ENCODE measurements at regions not wholly inside any gene's neighbourhood (a gene's known extent, or its start where the extent isn't known, plus 50 kb on each side); places are given as distances from the start of the nearest gene placed in this dataset.

GRCh38 chr1:34696981-34697380 lies 57.9 kb upstream of the GJB5 start:
- H3K4me3 ChIP-seq (ENCODE audit: low read depth, poor library complexity, severe bottlenecking), result no peak overlapping the region
- intact Hi-C loops (cut with DNase I; ENCODE audit: low total_unique reads), result no loop called here
- DNase-seq (ENCODE audit: low spot score in 2 of 2), result peak in 1 of 2 donors; percentile 29
- TF ChIP-seq POLR2A (IDR thresholded peaks at IDR 0.05), result no peak
- no peak for TF ChIP-seq CTCF (IDR thresholded peaks at IDR 0.05)
- WGBS, 2 donors, result 20 to 48% methylated on average over 5 of the region's 5 CpGs

GRCh38 chr1:34697818-34698217 lies 57.0 kb upstream of the GJB5 start:
- 64 to 69% methylated on average over 4 of the region's 4 CpGs for WGBS, 2 donors
- no peak for TF ChIP-seq POLR2A (IDR thresholded peaks at IDR 0.05)
- TF ChIP-seq CTCF (IDR thresholded peaks at IDR 0.05), result no peak
- peak in 1 of 2 donors; percentile 42 for DNase-seq (ENCODE audit: low spot score in 2 of 2)
- intact Hi-C loops (cut with DNase I; ENCODE audit: low total_unique reads), result no loop called here
- H3K4me3 ChIP-seq (ENCODE audit: low read depth, poor library complexity, severe bottlenecking), result no peak overlapping the region

- intact Hi-C loops (cut with DNase I; ENCODE audit: low total_unique reads), result no loop called here
- H3K4me3 ChIP-seq (ENCODE audit: low read depth, poor library complexity, severe bottlenecking), result no peak overlapping the region
- TF ChIP-seq POLR2A (IDR thresholded peaks at IDR 0.05) (no peak), CTCF (IDR thresholded peaks at IDR 0.05) (no peak)
- 55 to 62% methylated on average over 5 of the region's 5 CpGs for WGBS, 2 donors
- peak in 1 of 2 donors; percentile 31 for DNase-seq (ENCODE audit: low spot score in 2 of 2)
Observed at GRCh38 chr1:34701326-34702060, 53.4 kb upstream of the GJB5 start.

MicroRNAs in the stretch of these regions (microRNA counts, 767-probe panel; counts per million panel counts)
- microRNA hsa-miR-552, result 0 to 358 counts per million in 2 donors

Small RNAs in the stretch of these regions (microRNA-seq; reads per million reads assigned to microRNA genes)
- gene MIR552 (ENCODE audit: borderline number of aligned reads in 1 of 2, borderline replicate concordance in 2 of 2), result 0 reads per million in 2 donors

All from lower leg skin (tissue), 4 donors.